Central memory CD8-positive, alpha-beta T cell (primary cell): ENCODE measurements at regions not wholly inside any gene's neighbourhood (a gene's known extent, or its start where the extent isn't known, plus 50 kb on each side); places are given as distances from the start of the nearest gene placed in this dataset.

Experiments
- ATAC-seq: fragments of 150-1000 bp; cut with Tn5 transposase; replicated peaks from 2 replicates; pipeline ENCODE4 v1.10.0; 2022; ENCODE audit warnings: mild to moderate bottlenecking, moderate FRiP score, moderate number of reproducible peaks; ENCODE audit not compliant: poor library complexity, severe bottlenecking; ENCODE audit errors: extremely low read depth
- DNase-seq, 2 donors: peaks; one replicate each; pipeline ENCODE4 v3.0.0; 2021; ENCODE audit warnings: low spot score in 2 of 2
- H3K27ac Mint-ChIP-seq: one replicate; pipeline ENCODE4 v1.8.0; 2022; ENCODE audit warnings: low read depth, mild to moderate bottlenecking, moderate library complexity, mixed read lengths
- H3K27me3 Mint-ChIP-seq: one replicate; pipeline ENCODE4 v1.8.0; 2022; ENCODE audit warnings: mixed read lengths
- H3K36me3 Mint-ChIP-seq: one replicate; pipeline ENCODE4 v1.8.0; 2022; ENCODE audit warnings: mild to moderate bottlenecking, moderate library complexity, mixed read lengths; ENCODE audit not compliant: insufficient read depth
- H3K4me1 Mint-ChIP-seq: one replicate; pipeline ENCODE4 v1.8.0; 2022; ENCODE audit warnings: mixed read lengths
- H3K4me3 Mint-ChIP-seq: one replicate; pipeline ENCODE4 v1.8.0; 2022; ENCODE audit warnings: mild to moderate bottlenecking, moderate library complexity, mixed read lengths
- H3K9me3 Mint-ChIP-seq: one replicate; pipeline ENCODE4 v1.8.0; 2022; ENCODE audit warnings: mixed read lengths

DNA sequence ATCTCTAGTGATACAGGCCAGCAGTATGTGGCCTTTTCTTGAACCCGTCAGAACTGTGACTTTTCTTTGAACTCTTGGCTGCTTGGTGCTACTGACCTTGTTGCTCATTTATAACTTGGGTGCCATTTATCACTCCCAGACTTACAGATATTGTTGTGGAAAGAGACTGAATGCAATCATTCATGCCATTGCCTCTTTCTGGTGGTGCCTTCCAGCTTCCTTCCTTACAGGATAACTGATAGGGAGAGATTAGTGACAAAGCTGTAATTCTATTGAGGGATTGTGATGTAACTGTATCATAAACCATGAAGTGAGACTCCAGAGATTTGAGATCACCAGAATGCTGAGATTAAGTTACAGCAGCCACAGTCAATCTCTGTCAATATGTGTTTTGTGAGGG lies 256.5 kb downstream of the USP25 start:
- H3K4me3 Mint-ChIP-seq: no peak overlapping the region
- H3K27me3 Mint-ChIP-seq: no peaks in the 10 kb centered on the region
- no peaks in the 10 kb centered on the region for H3K4me1 Mint-ChIP-seq
- DNase-seq (no peak), ATAC-seq (no peak)
- peaks cover 8% of the 10 kb centered on the region for H3K9me3 Mint-ChIP-seq
- no peaks in the 10 kb centered on the region for H3K36me3 Mint-ChIP-seq
- H3K27ac Mint-ChIP-seq: no peak overlapping the region

DNA sequence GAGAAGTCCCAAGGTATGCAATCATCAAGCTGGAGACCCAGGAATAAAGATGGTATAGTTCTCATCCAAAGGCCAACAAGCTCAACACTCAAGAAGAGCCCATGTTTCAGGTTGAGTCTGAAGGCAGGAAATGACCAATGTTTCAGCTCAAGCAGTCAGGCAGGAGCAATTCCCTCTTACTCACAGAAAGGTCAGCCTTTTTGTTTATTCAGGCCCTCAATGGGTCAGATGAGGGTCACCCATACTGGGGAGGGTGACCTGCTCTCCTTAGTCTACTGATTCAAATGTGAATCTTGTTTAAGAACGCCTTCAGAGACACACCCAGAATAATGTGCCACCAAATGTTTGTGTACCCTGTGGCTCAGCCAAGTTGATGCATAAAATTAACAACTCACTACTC lies 262.4 kb downstream of the USP25 start:
- Mint-ChIP-seq H3K36me3 (no peaks in the 10 kb centered on the region), H3K27ac (no peak overlapping the region), H3K27me3 (peaks cover 9% of the 10 kb centered on the region), H3K9me3 (no peaks in the 10 kb centered on the region), H3K4me3 (no peak overlapping the region), H3K4me1 (no peaks in the 10 kb centered on the region)
- DNase-seq: no peak
- no peak for ATAC-seq

DNA sequence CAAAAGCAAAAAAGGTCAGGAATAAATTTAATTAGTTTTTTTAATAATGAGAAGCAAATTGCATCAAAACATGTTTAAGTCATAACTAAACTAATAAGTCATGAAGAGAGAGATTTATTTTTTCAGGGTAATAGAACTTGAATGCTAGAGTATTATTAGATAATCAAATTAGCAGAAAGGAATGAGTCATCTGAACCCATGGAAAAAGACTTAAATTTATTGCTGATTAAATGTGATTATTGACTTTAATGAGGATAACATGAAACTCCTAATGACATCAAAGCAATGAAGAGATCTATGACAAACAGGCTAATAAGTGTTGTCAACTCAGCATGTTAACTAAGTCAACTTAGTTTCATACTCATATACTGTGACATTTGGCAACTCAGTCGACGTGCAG lies 264.2 kb downstream of the USP25 start:
- ATAC-seq: no peak

DNA sequence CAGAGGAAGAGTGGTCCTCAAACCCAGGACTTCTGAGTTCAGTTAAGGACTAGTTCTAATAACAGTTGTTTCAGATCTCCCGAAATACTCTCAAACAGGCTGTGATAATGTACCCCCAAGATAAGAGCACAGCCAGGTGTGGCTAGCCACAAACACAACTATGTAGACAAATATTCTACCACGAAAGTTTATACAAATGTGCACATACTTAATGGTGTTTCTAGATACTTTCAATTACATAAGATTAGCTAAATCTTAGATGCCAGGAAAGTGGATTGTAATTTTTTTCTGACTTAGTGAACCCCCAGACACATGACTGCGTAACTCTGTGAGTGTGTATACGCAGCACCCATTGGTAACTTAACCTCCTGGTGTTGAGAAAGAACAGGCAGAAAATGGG lies 270.0 kb downstream of the USP25 start:
- no peaks in the 10 kb centered on the region for H3K4me1 Mint-ChIP-seq
- DNase-seq (no peak), ATAC-seq (no peak)
- H3K4me3 Mint-ChIP-seq: no peak overlapping the region
- H3K27me3 Mint-ChIP-seq: no peaks in the 10 kb centered on the region
- H3K9me3 Mint-ChIP-seq: no peaks in the 10 kb centered on the region
- H3K36me3 Mint-ChIP-seq: no peaks in the 10 kb centered on the region
- H3K27ac Mint-ChIP-seq: no peak overlapping the region

More for the DNA sequence above, 264.2 kb downstream of the USP25 start:
- no peak for DNase-seq
- H3K4me3 Mint-ChIP-seq: no peak overlapping the region
- H3K9me3 Mint-ChIP-seq: no peaks in the 10 kb centered on the region
- no peaks in the 10 kb centered on the region for H3K36me3 Mint-ChIP-seq
- no peak overlapping the region for H3K27ac Mint-ChIP-seq
- H3K4me1 Mint-ChIP-seq: no peaks in the 10 kb centered on the region
- peaks cover 9% of the 10 kb centered on the region for H3K27me3 Mint-ChIP-seq

DNA sequence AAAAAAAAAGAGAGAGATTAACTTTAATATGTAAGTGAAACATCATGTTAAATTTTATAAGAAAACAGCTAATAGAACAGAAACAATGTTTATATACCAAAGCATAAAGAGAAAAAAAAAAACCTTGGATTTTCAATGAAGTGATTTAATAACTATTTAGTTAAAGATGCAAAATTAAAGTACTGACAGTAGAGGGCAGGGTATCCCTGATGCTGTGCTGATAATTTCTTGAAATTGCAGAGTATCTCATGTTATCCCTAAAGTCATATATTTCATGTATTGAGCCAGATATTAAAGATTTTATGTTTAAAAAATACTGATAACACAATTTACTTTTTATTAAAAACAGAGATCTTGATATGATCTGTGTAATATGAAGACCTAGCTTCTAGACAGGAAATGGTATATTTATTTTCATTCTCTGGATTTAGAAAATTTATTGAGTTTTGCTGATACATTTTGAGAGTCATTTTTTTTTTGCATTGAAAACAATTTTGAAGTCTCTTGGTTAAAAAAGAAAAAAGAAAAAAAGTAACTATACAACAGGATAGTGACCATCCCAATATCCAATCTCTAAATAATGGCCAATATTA lies 273.2 kb downstream of the USP25 start:
- H3K4me3 Mint-ChIP-seq: no peak overlapping the region
- ATAC-seq (no peak), DNase-seq (no peak)
- H3K36me3 Mint-ChIP-seq: no peaks in the 10 kb centered on the region
- H3K4me1 Mint-ChIP-seq: no peaks in the 10 kb centered on the region
- H3K27ac Mint-ChIP-seq: no peak overlapping the region
- no peaks in the 10 kb centered on the region for H3K27me3 Mint-ChIP-seq
- no peaks in the 10 kb centered on the region for H3K9me3 Mint-ChIP-seq

DNA sequence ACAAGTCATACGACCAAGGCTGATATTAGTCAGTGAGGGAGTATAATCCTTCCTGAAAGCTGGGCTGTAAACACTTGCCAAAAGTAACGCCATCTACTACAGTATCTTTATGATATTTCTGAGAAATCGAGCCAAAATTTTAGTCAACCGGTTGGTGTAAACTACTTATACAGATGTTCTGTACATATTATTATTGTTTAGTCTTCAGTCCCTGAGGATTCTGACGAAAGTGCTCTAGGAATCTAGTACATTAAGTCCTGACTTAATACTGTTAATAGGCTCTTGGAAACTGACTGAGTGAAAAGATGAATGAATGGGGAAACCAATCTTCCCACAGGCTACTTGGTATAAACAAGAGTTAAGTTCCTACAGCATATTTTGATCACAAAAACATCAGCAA lies 274.3 kb downstream of the USP25 start:
- no peaks in the 10 kb centered on the region for H3K27me3 Mint-ChIP-seq
- no peaks in the 10 kb centered on the region for H3K36me3 Mint-ChIP-seq
- no peaks in the 10 kb centered on the region for H3K4me1 Mint-ChIP-seq
- H3K27ac Mint-ChIP-seq: no peak overlapping the region
- no peak for DNase-seq
- ATAC-seq: no peak
- no peaks in the 10 kb centered on the region for H3K9me3 Mint-ChIP-seq
- H3K4me3 Mint-ChIP-seq: no peak overlapping the region

DNA sequence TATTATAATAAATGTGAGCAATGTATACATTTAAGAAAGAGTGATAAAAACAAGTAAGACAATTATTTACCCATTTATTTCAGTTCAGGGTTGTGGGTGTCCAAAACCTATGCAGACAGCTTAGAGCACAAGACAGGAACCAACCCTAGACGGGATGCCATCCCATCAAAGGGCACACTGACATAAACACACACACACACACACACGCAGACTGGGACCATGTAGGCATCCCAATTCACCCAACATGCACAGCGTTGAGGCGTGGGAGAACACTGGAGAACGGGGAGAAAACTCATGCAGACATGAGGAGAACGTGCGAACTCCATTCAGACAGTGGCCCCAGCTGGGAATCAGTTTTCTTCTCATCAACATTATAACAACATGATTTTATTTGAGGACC lies 274.7 kb downstream of the USP25 start:
- H3K4me3 Mint-ChIP-seq: no peak overlapping the region
- ATAC-seq: no peak
- no peaks in the 10 kb centered on the region for H3K9me3 Mint-ChIP-seq
- no peaks in the 10 kb centered on the region for H3K4me1 Mint-ChIP-seq
- H3K36me3 Mint-ChIP-seq: no peaks in the 10 kb centered on the region
- H3K27me3 Mint-ChIP-seq: no peaks in the 10 kb centered on the region
- no peak overlapping the region for H3K27ac Mint-ChIP-seq
- DNase-seq: no peak

DNA sequence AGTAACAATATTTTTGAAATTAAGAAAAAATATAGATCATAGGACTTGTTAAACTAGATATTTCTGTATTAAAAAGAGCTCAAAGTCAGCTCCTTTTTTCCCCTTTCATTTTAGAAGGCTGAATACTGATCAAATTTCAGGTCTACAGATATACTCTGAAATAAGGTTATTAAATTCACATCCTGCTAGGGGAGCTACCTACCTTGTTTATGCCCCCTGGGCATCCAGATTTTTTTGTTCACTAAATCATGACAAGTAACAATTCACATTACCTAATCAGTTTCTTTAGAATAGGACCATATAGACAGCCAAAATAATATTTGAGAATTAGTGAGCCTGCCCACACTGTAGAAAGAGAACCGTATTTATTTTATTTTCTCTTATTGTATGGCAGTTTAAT lies 276.2 kb downstream of the USP25 start:
- H3K4me1 Mint-ChIP-seq: no peaks in the 10 kb centered on the region
- no peaks in the 10 kb centered on the region for H3K9me3 Mint-ChIP-seq
- DNase-seq: no peak
- H3K27me3 Mint-ChIP-seq: no peaks in the 10 kb centered on the region
- ATAC-seq: no peak
- no peak overlapping the region for H3K4me3 Mint-ChIP-seq
- H3K36me3 Mint-ChIP-seq: no peaks in the 10 kb centered on the region
- no peak overlapping the region for H3K27ac Mint-ChIP-seq

DNA sequence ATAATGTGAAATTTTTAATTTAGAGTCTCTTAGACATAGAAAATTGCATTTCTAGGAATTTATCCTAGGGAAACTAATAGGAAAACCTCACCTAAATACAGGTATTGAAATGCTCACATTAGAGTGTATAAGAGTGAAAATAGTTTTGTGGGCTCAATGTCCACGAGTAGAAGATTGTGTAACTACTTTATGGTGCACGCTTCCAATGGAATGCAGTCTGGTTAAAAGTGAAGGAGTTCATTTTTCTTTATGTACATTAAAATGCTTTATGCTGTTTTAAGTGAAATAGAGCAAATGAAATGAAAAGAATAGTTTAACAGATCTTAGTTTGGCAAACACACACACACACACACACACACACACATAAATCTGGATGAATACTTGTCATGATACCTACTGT lies 278.2 kb downstream of the USP25 start:
- Mint-ChIP-seq H3K4me3 (no peak overlapping the region), H3K4me1 (no peaks in the 10 kb centered on the region), H3K27me3 (no peaks in the 10 kb centered on the region), H3K9me3 (no peaks in the 10 kb centered on the region), H3K27ac (no peak overlapping the region), H3K36me3 (no peaks in the 10 kb centered on the region)
- no peak for DNase-seq
- no peak for ATAC-seq

DNA sequence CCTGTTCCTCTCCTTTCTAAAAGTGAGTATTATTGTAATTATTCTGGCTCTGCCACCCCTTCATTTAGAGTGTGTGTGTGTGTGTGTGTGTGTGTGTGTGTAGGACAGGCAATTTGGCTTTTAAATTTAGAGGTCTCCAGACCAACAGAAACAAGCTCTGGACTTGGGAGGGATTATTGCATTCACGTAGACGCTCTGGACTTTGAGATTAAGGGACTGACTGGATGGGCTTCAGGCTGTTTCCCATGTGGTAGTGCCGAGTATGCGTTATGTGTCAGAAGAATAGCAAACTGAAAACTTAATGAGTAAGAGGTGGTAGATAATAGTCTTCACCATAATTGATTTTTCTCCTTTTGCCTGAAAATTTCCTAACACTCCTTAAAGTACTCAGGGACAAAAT lies 281.9 kb downstream of the USP25 start:
- ATAC-seq (no peak), DNase-seq (no peak)
- Mint-ChIP-seq H3K27me3 (no peaks in the 10 kb centered on the region), H3K9me3 (peaks cover 4% of the 10 kb centered on the region), H3K4me3 (no peak overlapping the region), H3K4me1 (no peaks in the 10 kb centered on the region), H3K36me3 (no peaks in the 10 kb centered on the region), H3K27ac (no peak overlapping the region)

DNA sequence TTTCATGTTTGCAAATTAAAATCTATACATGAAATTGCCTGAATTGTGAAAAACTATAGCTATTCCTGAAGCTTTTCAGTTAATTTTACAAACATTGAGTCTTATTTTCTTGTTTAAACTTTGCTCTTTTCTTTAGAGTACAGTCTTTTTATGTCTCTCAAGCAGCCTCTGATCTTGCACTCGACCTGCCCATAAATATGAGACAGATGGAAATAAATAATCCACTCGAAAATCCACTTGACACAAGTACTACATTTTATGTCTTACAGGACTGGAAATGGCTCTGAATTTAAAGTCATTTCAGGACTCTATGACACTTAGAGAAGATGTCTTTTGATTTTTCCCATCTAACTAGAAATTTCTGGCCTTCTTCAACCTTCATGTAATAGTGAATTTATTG lies 283.8 kb downstream of the USP25 start:
- H3K36me3 Mint-ChIP-seq: no peaks in the 10 kb centered on the region
- H3K27me3 Mint-ChIP-seq: no peaks in the 10 kb centered on the region
- ATAC-seq (no peak), DNase-seq (no peak)
- no peaks in the 10 kb centered on the region for H3K4me1 Mint-ChIP-seq
- no peak overlapping the region for H3K27ac Mint-ChIP-seq
- peaks cover 5% of the 10 kb centered on the region for H3K9me3 Mint-ChIP-seq
- H3K4me3 Mint-ChIP-seq: no peak overlapping the region

DNA sequence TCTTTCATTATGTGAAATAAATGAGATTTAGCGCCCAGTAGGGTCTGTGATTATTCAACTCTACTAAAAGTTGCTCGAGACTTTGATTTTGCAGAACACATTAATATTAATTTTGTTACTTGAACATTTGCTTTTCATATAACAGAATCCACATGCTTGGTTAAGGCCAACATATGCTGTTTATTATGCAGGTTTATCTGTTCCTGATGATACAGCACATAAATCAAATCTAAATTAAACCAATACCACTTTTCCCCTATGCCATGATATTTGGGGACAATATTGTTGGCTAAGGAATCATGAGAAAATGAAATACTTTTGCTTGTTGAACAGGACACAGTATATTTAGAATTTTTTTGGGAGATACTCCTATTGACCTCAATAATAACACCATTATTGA lies 291.1 kb downstream of the USP25 start:
- no peak for DNase-seq
- H3K4me1 Mint-ChIP-seq: no peaks in the 10 kb centered on the region
- H3K9me3 Mint-ChIP-seq: peaks cover 17% of the 10 kb centered on the region
- peaks cover 8% of the 10 kb centered on the region for H3K27me3 Mint-ChIP-seq
- H3K36me3 Mint-ChIP-seq: no peaks in the 10 kb centered on the region
- no peak overlapping the region for H3K27ac Mint-ChIP-seq
- H3K4me3 Mint-ChIP-seq: no peak overlapping the region
- ATAC-seq: no peak

DNA sequence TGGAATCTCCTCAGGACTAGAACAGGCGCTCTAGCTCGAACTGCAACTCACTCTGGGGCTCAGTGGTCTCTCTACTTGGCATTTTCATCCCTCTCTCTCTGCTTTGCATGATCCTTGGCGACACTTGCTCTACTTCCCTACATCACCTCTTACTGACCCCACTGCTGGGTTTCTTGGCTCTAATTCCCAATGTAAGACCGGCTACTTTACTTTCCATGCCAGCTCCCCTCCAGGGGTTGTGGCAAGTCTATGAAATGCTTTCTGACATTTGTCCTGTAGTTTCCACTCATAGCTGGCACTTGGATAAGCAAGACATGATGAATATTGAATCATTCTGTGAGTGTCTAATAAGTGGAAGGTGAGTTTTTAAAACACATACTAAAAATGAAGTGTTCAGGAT lies 292.3 kb downstream of the USP25 start:
- Mint-ChIP-seq H3K9me3 (peaks cover 11% of the 10 kb centered on the region), H3K27ac (no peak overlapping the region), H3K27me3 (peaks cover 8% of the 10 kb centered on the region), H3K4me3 (no peak overlapping the region), H3K4me1 (no peaks in the 10 kb centered on the region), H3K36me3 (no peaks in the 10 kb centered on the region)
- ATAC-seq (no peak), DNase-seq (no peak)

DNA sequence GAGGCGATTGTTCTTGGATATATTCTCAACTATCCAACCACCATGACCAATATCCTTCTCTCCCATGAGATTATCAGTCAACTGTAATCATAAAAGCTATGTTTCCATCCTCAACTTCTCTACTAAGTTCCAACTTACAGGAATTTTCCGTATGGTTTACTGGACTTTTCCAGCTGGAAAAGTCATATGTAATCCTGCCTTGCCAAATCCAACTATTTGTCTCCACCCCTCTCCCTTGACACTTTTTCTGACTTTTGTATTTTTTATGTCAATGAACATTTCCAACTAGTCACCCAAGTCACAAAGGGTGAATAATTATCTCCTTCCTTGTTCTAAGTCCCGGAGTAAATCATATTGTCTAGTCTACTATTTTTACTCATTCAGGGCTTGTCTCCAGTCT lies 293.1 kb downstream of the USP25 start:
- Mint-ChIP-seq H3K9me3 (peaks cover 11% of the 10 kb centered on the region), H3K27ac (no peak overlapping the region)
- no peak for ATAC-seq

More for the DNA sequence above, 293.1 kb downstream of the USP25 start:
- no peaks in the 10 kb centered on the region for H3K4me1 Mint-ChIP-seq
- peaks cover 8% of the 10 kb centered on the region for H3K27me3 Mint-ChIP-seq
- no peak overlapping the region for H3K4me3 Mint-ChIP-seq
- DNase-seq: no peak
- no peaks in the 10 kb centered on the region for H3K36me3 Mint-ChIP-seq
